ENCODE measurements at regions not wholly inside any gene's neighbourhood (a gene's known extent, or its start where the extent isn't known, plus 50 kb on each side); places are given as distances from the start of the nearest gene placed in this dataset.

- no peak overlapping the region for H3K4me3 ChIP-seq (replicated peaks in 1 of 2; ENCODE audit: low read depth in 1 of 2, low read length in 2 of 2)
- no peak overlapping the region for H3K4me2 ChIP-seq (ENCODE audit: low read length)
- no peaks in the 10 kb centered on the region for H3K9me3 ChIP-seq (ENCODE audit: control insufficient read depth in 1 of 2, insufficient read depth in 1 of 2, low read depth in 1 of 2, low read length in 2 of 2)
- H4K20me1 ChIP-seq (ENCODE audit: insufficient read depth), result no peaks in the 10 kb centered on the region
- no peak overlapping the region for H3K9ac ChIP-seq (ENCODE audit: low read length)
- H3K27me3 ChIP-seq (ENCODE audit: insufficient read depth, low read length), result no peaks in the 10 kb centered on the region
- H2AFZ ChIP-seq (ENCODE audit: low read depth, low read length, poor library complexity, severe bottlenecking), result no peak overlapping the region
- no peaks in the 10 kb centered on the region for H3K9me2 ChIP-seq (ENCODE audit: insufficient read depth)
- H3K79me2 ChIP-seq (ENCODE audit: insufficient read depth, low read length), result no peaks in the 10 kb centered on the region
- no peak for DNase-seq (ENCODE audit: low read depth, low spot score)
- no peaks in the 10 kb centered on the region for H3K4me1 ChIP-seq (ENCODE audit: control insufficient read depth in 1 of 2, insufficient read depth in 2 of 2, low read length in 2 of 2)
- ATAC-seq, result no peak
- no peak overlapping the region for H3K27ac ChIP-seq (ENCODE audit: low read depth, low read length)
- ChIA-PET RAD21 (ENCODE audit: low non-redundant PET in 1 of 2, low total read pairs in 2 of 2, uncharacterized antibody in 2 of 2, unreplicated experiment in 2 of 2) (no interaction called here), CTCF (no interaction called here), POLR2A (no interaction called here)
- intact Hi-C loops (cut with micrococcal nuclease), result no loop called here
- no TSS peak for BruUV-seq (replicated peaks)
- no peaks in the 10 kb centered on the region; a peak in 1 of 4 replicates for H3K36me3 ChIP-seq (ENCODE audit: control insufficient read depth in 1 of 2, insufficient read depth in 2 of 2, low read length in 2 of 2)
- TF ChIP-seq JUND (IDR thresholded peaks at IDR 0.05) (no peak), ZNF274 (IDR thresholded peaks at IDR 0.05; ENCODE audit: low read depth, low read length) (no peak), SIN3A (IDR thresholded peaks at IDR 0.05; ENCODE audit: low read depth) (no peak), EZH2phosphoT487 (IDR thresholded peaks at IDR 0.05; ENCODE audit: borderline replicate concordance) (no peak), YY1 (IDR thresholded peaks at IDR 0.05; ENCODE audit: extremely low read depth, insufficient replicate concordance, low read depth, low read length) (no peak), ZFX (IDR thresholded peaks at IDR 0.05) (no peak), ATF3 (IDR thresholded peaks at IDR 0.05) (no peak), ELF1 (IDR thresholded peaks at IDR 0.05; ENCODE audit: borderline replicate concordance, low read depth) (no peak), RAD21 (IDR thresholded peaks at IDR 0.05; ENCODE audit: low read depth) (no peak), FOSL1 (IDR thresholded peaks at IDR 0.05; ENCODE audit: low read depth) (no peak), SP1 (IDR thresholded peaks at IDR 0.05; ENCODE audit: low read depth) (no peak), SRF (IDR thresholded peaks at IDR 0.05; ENCODE audit: low read depth) (no peak), CEBPB (IDR thresholded peaks at IDR 0.05; ENCODE audit: low read depth) (no peak), REST (IDR thresholded peaks at IDR 0.05; ENCODE audit: low read depth) (no peak), EGR1 (IDR thresholded peaks at IDR 0.05; ENCODE audit: low read depth) (no peak), EZH2 (IDR thresholded peaks at IDR 0.05) (no peak), ZBTB33 (IDR thresholded peaks at IDR 0.05; ENCODE audit: extremely low read depth, insufficient replicate concordance, low read length) (no peak)
Measured at GRCh38 chr9:82183181-82183860, 194.7 kb downstream of the SPATA31D1 start.
